ENCODE measurements at regions not wholly inside any gene's neighbourhood (a gene's known extent, or its start where the extent isn't known, plus 50 kb on each side); places are given as distances from the start of the nearest gene placed in this dataset.

- Mint-ChIP-seq H3K27ac (no peak overlapping the region), H3K4me1 (ENCODE audit: low read depth) (no peaks in the 10 kb centered on the region), H3K27me3 (no peaks in the 10 kb centered on the region), H3K4me3 (no peak overlapping the region), H3K9me3 (peaks cover 12% of the 10 kb centered on the region), H3K36me3 (ENCODE audit: low read depth) (no peaks in the 10 kb centered on the region)
- H3K36me3 ChIP-seq (ENCODE audit: insufficient read depth, low read length) = no peaks in the 10 kb centered on the region
- no peak overlapping the region for H3K27ac ChIP-seq (ENCODE audit: low read depth in 1 of 2, low read length in 2 of 2)
- TF ChIP-seq, protein P1, sequence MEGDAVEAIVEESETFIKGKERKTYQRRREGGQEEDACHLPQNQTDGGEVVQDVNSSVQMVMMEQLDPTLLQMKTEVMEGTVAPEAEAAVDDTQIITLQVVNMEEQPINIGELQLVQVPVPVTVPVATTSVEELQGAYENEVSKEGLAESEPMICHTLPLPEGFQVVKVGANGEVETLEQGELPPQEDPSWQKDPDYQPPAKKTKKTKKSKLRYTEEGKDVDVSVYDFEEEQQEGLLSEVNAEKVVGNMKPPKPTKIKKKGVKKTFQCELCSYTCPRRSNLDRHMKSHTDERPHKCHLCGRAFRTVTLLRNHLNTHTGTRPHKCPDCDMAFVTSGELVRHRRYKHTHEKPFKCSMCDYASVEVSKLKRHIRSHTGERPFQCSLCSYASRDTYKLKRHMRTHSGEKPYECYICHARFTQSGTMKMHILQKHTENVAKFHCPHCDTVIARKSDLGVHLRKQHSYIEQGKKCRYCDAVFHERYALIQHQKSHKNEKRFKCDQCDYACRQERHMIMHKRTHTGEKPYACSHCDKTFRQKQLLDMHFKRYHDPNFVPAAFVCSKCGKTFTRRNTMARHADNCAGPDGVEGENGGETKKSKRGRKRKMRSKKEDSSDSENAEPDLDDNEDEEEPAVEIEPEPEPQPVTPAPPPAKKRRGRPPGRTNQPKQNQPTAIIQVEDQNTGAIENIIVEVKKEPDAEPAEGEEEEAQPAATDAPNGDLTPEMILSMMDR (IDR thresholded peaks at IDR 0.05) = no peak
- peaks cover 0 to 12% of the 10 kb centered on the region in 2 experiments for H3K9me3 ChIP-seq (ENCODE audit: control insufficient read depth in 1 of 2, insufficient read depth in 1 of 2, low read length in 2 of 2)
- no peak overlapping the region for H3K4me3 ChIP-seq (ENCODE audit: low read length)
- DNase-seq (no peak), ATAC-seq (ENCODE audit: poor library complexity) (no peak)
- H3K27me3 ChIP-seq (ENCODE audit: control insufficient read depth in 1 of 2, insufficient read depth in 2 of 2, low read length in 2 of 2) = no peaks in the 10 kb centered on the region
- CTCF ChIA-PET = no interaction called here
- intact Hi-C loops (cut with DNase I, micrococcal nuclease) = no loop called here
- POLR2A ChIA-PET = no interaction called here
- H3K4me1 ChIP-seq (ENCODE audit: insufficient read depth, low read length) = no peaks in the 10 kb centered on the region
These were observed 1226.8 kb upstream of the FLRT2 start for GRCh38 chr14:84303140-84303539.

GRCh38 chr14:84312551-84312950, 1217.4 kb upstream of the FLRT2 start:
- Mint-ChIP-seq H3K36me3 (ENCODE audit: low read depth) (no peaks in the 10 kb centered on the region), H3K27ac (no peak overlapping the region), H3K27me3 (no peaks in the 10 kb centered on the region), H3K4me3 (no peak overlapping the region), H3K9me3 (peaks cover 22% of the 10 kb centered on the region), H3K4me1 (ENCODE audit: low read depth) (no peaks in the 10 kb centered on the region)
- Histone ChIP-seq H3K4me1 (ENCODE audit: insufficient read depth, low read length) (no peaks in the 10 kb centered on the region), H3K4me3 (ENCODE audit: low read length) (no peak overlapping the region), H3K36me3 (ENCODE audit: insufficient read depth, low read length) (no peaks in the 10 kb centered on the region), H3K9me3 (ENCODE audit: control insufficient read depth in 1 of 2, insufficient read depth in 1 of 2, low read length in 2 of 2) (peaks cover 14% of the 10 kb centered on the region in 2 experiments), H3K27me3 (ENCODE audit: control insufficient read depth in 1 of 2, insufficient read depth in 2 of 2, low read length in 2 of 2) (no peaks in the 10 kb centered on the region), H3K27ac (ENCODE audit: low read depth in 1 of 2, low read length in 2 of 2) (no peak overlapping the region)
- ChIA-PET CTCF (no interaction called here), POLR2A (no interaction called here)
- ATAC-seq (ENCODE audit: poor library complexity) (no peak), DNase-seq (no peak)
- TF ChIP-seq, protein P1 (IDR thresholded peaks at IDR 0.05) = no peak
- intact Hi-C loops (cut with DNase I, micrococcal nuclease) = no loop called here

DNA sequence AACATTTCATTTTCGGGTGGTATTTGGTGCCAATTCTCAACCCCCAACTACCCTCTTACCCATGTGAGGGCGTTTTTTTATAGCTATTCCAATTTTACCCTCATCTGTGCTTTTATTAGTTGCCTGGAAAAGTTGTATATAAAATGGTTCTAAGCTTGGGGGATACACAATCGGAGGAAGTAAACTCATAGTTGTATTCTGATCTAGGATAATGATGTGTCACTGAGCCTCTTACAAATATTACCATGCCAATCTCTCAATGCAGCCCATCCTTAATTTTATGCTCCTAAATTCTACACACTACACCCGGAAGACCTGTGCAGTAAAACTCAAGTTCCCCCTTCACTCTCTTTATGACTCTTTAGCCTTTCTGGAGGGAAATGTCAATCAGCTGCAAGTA, 1206.5 kb upstream of the FLRT2 start:
- Histone ChIP-seq H3K36me3 (ENCODE audit: insufficient read depth, low read length) (no peaks in the 10 kb centered on the region), H3K4me3 (ENCODE audit: low read length) (no peak overlapping the region), H3K4me1 (ENCODE audit: insufficient read depth, low read length) (no peaks in the 10 kb centered on the region), H3K27me3 (ENCODE audit: control insufficient read depth in 1 of 2, insufficient read depth in 2 of 2, low read length in 2 of 2) (no peaks in the 10 kb centered on the region), H3K27ac (ENCODE audit: low read depth in 1 of 2, low read length in 2 of 2) (no peak overlapping the region), H3K9me3 (ENCODE audit: control insufficient read depth in 1 of 2, insufficient read depth in 1 of 2, low read length in 2 of 2) (peaks cover 0 to 3% of the 10 kb centered on the region in 2 experiments)
- no peak for ATAC-seq (ENCODE audit: poor library complexity)
- intact Hi-C loops (cut with DNase I, micrococcal nuclease) = no loop called here
- TF ChIP-seq, protein P1 (IDR thresholded peaks at IDR 0.05) = no peak
- ChIA-PET CTCF (no interaction called here), POLR2A (no interaction called here)
- no peaks in the 10 kb centered on the region for H3K36me3 Mint-ChIP-seq (ENCODE audit: low read depth)
- H3K4me3 Mint-ChIP-seq = no peak overlapping the region
- H3K27me3 Mint-ChIP-seq = no peaks in the 10 kb centered on the region
- H3K27ac Mint-ChIP-seq = no peak overlapping the region
- peaks cover 22% of the 10 kb centered on the region for H3K9me3 Mint-ChIP-seq
- no peak for DNase-seq
- no peaks in the 10 kb centered on the region for H3K4me1 Mint-ChIP-seq (ENCODE audit: low read depth)

All from CD4-positive, alpha-beta T cell (primary cell).